Activated CD4-positive, alpha-beta T cell treated with anti-CD3 and anti-CD28 coated beads, Interleukin-2, amount 10 ng/mL, durations not matched to agents 7 days and 5 days (primary cell): ENCODE measurements at regions not wholly inside any gene's neighbourhood (a gene's known extent, or its start where the extent isn't known, plus 50 kb on each side); places are given as distances from the start of the nearest gene placed in this dataset.

Experiments used
- CTCF ChIA-PET: fragments of 350-600 bp; sonication (Branson Sonifier 250); formaldehyde crosslinking; loops from one replicate; lab custom pipeline; 2021; ENCODE audit warnings: antibody characterized with exemption; lab: Charles Lee
- POLR2A ChIA-PET: fragments of 350-600 bp; sonication (Branson Sonifier 250); formaldehyde crosslinking; loops from one replicate; lab custom pipeline; 2021; ENCODE audit warnings: antibody characterized with exemption; lab: Charles Lee
- DNase-seq: peaks from one replicate; pipeline ENCODE4 v3.0.0-alpha.2; 2020
- H3K27ac Mint-ChIP-seq: one replicate; pipeline ENCODE4 v1.8.0; 2021; ENCODE audit warnings: mild to moderate bottlenecking, moderate library complexity, mixed read lengths
- H3K27me3 Mint-ChIP-seq: one replicate; pipeline ENCODE4 v1.8.0; 2021; ENCODE audit warnings: mixed read lengths
- H3K36me3 Mint-ChIP-seq: one replicate; pipeline ENCODE4 v1.8.0; 2021; ENCODE audit warnings: low read depth, mixed read lengths
- H3K4me1 Mint-ChIP-seq: one replicate; pipeline ENCODE4 v1.8.0; 2021; ENCODE audit warnings: mixed read lengths
- H3K4me3 Mint-ChIP-seq: one replicate; pipeline ENCODE4 v1.8.0; 2021; ENCODE audit warnings: mild to moderate bottlenecking, moderate library complexity, mixed read lengths
- H3K9me3 Mint-ChIP-seq: one replicate; pipeline ENCODE4 v1.8.0; 2021; ENCODE audit warnings: mixed read lengths

DNA sequence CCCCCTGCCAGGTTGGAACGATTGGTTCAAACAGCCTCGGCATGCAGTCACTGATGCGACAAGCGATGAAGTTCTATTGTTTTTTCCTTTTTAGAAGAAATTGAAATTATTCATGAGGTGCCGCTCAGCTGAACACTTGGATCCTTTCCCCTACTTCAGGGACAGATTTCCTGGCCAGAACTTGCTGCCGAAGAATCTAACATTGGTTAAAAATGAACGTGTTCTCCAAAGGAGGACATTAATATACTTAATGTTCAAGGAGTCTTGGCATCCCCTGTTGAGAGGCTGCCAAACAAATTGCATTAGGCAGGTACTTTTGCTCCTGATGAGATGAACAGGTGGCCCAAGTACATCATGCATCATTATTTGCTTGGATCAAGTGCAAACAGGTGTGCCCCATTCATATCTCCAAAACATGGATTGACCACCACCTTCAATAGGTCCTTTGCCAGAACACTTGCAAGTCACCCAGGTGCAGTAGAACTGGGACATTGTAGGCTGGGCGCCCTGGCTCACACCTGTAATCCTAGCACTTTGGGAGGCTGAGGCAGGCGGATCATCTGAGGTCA, 437.2 kb downstream of the HAPSTR1 start:
- Mint-ChIP-seq H3K4me3 (no peak overlapping the region), H3K27me3 (no peaks in the 10 kb centered on the region), H3K36me3 (no peaks in the 10 kb centered on the region), H3K27ac (no peak overlapping the region), H3K9me3 (peaks cover 9% of the 10 kb centered on the region), H3K4me1 (no peaks in the 10 kb centered on the region)
- DNase-seq, result no peak
- POLR2A ChIA-PET, result no interaction called here
- CTCF ChIA-PET, result no interaction called here

DNA sequence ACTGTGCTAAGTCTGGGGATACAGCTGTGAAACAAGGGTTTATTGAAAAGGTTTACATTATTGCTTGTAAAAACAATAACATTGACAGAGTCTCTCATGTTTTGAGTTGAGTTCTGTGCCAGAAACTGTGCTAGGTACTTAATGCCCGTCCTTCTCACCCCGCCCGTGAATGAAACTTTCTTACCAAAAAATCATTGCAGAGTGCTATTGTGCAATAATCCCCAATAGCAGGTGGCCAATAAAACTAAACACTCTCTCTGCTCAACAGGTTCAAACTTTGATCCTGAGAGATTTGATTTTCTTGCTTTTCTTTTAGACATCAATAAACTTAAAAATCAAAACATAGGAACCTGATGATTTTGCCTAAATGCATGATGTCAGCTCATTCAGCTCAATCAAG, 441.6 kb downstream of the HAPSTR1 start:
- Mint-ChIP-seq H3K36me3 (no peaks in the 10 kb centered on the region), H3K27ac (no peak overlapping the region), H3K4me1 (no peaks in the 10 kb centered on the region), H3K27me3 (no peaks in the 10 kb centered on the region), H3K4me3 (no peak overlapping the region), H3K9me3 (peaks cover 8% of the 10 kb centered on the region)
- ChIA-PET CTCF (no interaction called here), POLR2A (no interaction called here)
- DNase-seq, result no peak

GRCh38 chr16:9534759-9535158, 443.3 kb downstream of the HAPSTR1 start:
- CTCF ChIA-PET, result no interaction called here
- Mint-ChIP-seq H3K9me3 (peaks cover 8% of the 10 kb centered on the region), H3K4me1 (no peaks in the 10 kb centered on the region), H3K4me3 (no peak overlapping the region), H3K27me3 (no peaks in the 10 kb centered on the region), H3K36me3 (no peaks in the 10 kb centered on the region), H3K27ac (no peak overlapping the region)
- DNase-seq, result no peak
- POLR2A ChIA-PET, result no interaction called here

GRCh38 chr16:9536905-9537304, 445.5 kb downstream of the HAPSTR1 start:
- no peak overlapping the region for H3K27ac Mint-ChIP-seq
- no peaks in the 10 kb centered on the region for H3K27me3 Mint-ChIP-seq
- no peak overlapping the region for H3K4me3 Mint-ChIP-seq
- no peaks in the 10 kb centered on the region for H3K36me3 Mint-ChIP-seq
- H3K9me3 Mint-ChIP-seq, result peaks cover 8% of the 10 kb centered on the region
- H3K4me1 Mint-ChIP-seq, result no peaks in the 10 kb centered on the region
- ChIA-PET POLR2A (no interaction called here), CTCF (no interaction called here)
- no peak for DNase-seq

DNA sequence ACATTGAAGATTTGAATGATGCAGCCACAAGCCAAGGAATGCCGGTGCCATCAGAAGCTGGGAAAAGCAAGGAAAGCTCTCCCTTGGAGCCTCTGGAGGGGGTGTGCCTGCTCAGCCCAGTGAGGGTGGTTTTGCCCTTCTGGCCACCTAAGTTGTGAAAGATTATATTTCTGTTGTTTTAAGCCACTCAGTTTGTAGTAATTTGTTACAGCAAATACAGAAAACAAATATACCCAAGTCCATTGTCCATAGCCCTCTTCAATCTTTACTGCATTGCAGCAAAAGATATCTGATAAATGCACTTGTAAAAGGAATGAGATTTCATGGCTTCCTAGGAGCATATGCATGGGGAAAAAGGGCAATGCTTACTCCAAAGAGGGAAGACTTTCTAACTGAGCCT, 447.9 kb downstream of the HAPSTR1 start:
- H3K4me1 Mint-ChIP-seq, result no peaks in the 10 kb centered on the region
- no peaks in the 10 kb centered on the region for H3K36me3 Mint-ChIP-seq
- DNase-seq, result no peak
- no peak overlapping the region for H3K4me3 Mint-ChIP-seq
- peaks cover 3% of the 10 kb centered on the region for H3K9me3 Mint-ChIP-seq
- POLR2A ChIA-PET, result no interaction called here
- no peaks in the 10 kb centered on the region for H3K27me3 Mint-ChIP-seq
- H3K27ac Mint-ChIP-seq, result no peak overlapping the region
- CTCF ChIA-PET, result no interaction called here

DNA sequence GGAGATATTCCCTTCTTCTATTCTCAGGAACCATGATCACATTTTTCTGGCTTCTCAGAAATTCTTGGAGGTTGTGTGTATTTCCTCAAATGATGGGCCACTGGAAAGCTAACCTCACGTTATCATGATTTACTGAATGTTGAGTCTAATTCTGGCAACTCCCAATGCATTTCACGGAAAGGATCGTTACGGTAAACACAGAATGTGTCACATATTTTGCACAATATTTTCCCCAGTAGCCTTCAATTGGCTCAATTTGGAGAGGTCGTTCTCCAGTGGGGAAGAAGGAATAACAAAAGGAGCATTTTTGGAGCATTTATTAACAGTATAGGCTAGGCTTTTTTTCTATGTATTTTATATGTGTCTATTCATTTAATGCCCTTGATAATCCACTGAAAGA, 450.3 kb downstream of the HAPSTR1 start:
- Mint-ChIP-seq H3K36me3 (no peaks in the 10 kb centered on the region), H3K4me1 (no peaks in the 10 kb centered on the region), H3K27me3 (no peaks in the 10 kb centered on the region), H3K27ac (no peak overlapping the region), H3K9me3 (peaks cover 9% of the 10 kb centered on the region), H3K4me3 (no peak overlapping the region)
- ChIA-PET POLR2A (no interaction called here), CTCF (no interaction called here)
- no peak for DNase-seq

- POLR2A ChIA-PET, result no interaction called here
- no peak for DNase-seq
These were observed 450.8 kb downstream of the HAPSTR1 start for GRCh38 chr16:9542165-9542755.

DNA sequence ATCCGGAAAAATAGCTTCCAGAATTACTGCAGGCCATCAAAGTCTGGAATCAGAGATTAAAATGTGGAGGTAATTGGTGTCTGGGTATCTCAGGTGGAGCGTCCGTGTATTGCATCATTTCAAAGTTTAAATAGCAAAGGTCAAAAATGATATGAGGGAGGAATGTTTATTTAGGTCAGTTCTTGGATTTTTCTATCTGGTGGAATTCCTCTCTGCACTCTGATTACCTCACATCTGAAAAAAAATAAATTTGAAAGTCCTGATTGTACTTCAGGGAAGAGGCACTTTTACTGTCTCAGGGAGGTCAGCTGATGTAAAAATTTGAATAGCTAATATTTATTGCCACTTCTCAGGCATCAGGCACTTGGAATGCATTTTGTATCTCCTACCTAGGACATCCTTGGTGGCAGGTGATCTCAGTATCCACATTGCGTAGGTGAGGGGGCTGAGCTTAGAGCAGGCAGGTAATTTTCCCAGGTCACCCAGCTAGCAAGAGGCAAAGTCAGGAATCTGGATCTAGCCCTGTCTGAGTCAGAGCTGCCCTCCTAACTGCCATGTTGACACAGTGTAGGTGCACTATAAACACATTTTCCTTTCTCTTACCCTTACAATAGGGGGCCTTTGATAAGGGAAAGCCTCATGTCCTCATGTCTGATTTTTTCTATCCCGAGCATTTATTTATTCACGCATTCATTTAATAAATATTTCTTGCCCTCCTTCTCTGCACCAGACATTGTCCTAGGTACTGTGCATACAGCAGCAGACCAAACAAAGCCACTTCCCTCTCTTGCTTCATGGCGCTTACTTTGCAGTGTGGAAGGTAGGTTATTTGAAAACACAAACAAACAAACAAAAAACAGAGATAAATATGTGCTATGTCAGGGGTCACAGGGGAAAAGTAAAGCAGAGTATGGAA, 454.3 kb downstream of the HAPSTR1 start:
- Mint-ChIP-seq H3K36me3 (no peaks in the 10 kb centered on the region), H3K4me3 (no peak overlapping the region), H3K4me1 (no peaks in the 10 kb centered on the region), H3K27ac (no peak overlapping the region), H3K9me3 (peaks cover 6% of the 10 kb centered on the region), H3K27me3 (no peaks in the 10 kb centered on the region)
- POLR2A ChIA-PET, result no interaction called here
- no peak for DNase-seq
- CTCF ChIA-PET, result no interaction called here

More at GRCh38 chr16:9542165-9542755, 450.8 kb downstream of the HAPSTR1 start:
- H3K4me3 Mint-ChIP-seq, result no peak overlapping the region
- peaks cover 9% of the 10 kb centered on the region for H3K9me3 Mint-ChIP-seq
- H3K27me3 Mint-ChIP-seq, result no peaks in the 10 kb centered on the region
- no peak overlapping the region for H3K27ac Mint-ChIP-seq
- no peaks in the 10 kb centered on the region for H3K4me1 Mint-ChIP-seq
- CTCF ChIA-PET, result no interaction called here
- H3K36me3 Mint-ChIP-seq, result no peaks in the 10 kb centered on the region

GRCh38 chr16:9546438-9546786, 455.0 kb downstream of the HAPSTR1 start:
- H3K27me3 Mint-ChIP-seq, result no peaks in the 10 kb centered on the region
- POLR2A ChIA-PET, result no interaction called here
- no peak overlapping the region for H3K27ac Mint-ChIP-seq
- H3K9me3 Mint-ChIP-seq, result peaks cover 6% of the 10 kb centered on the region
- no peaks in the 10 kb centered on the region for H3K36me3 Mint-ChIP-seq
- CTCF ChIA-PET, result no interaction called here
- H3K4me3 Mint-ChIP-seq, result no peak overlapping the region
- DNase-seq, result no peak
- no peaks in the 10 kb centered on the region for H3K4me1 Mint-ChIP-seq

GRCh38 chr16:9549487-9549886, 458.0 kb downstream of the HAPSTR1 start:
- H3K27ac Mint-ChIP-seq, result no peak overlapping the region
- no peak overlapping the region for H3K4me3 Mint-ChIP-seq
- H3K27me3 Mint-ChIP-seq, result no peaks in the 10 kb centered on the region
- H3K9me3 Mint-ChIP-seq, result peaks cover 10% of the 10 kb centered on the region
- no peaks in the 10 kb centered on the region for H3K4me1 Mint-ChIP-seq
- ChIA-PET POLR2A (no interaction called here), CTCF (no interaction called here)
- no peaks in the 10 kb centered on the region for H3K36me3 Mint-ChIP-seq
- DNase-seq, result no peak

GRCh38 chr16:9555051-9555450, 463.6 kb downstream of the HAPSTR1 start:
- no peaks in the 10 kb centered on the region for H3K27me3 Mint-ChIP-seq
- ChIA-PET CTCF (no interaction called here), POLR2A (no interaction called here)
- DNase-seq, result no peak
- no peak overlapping the region for H3K27ac Mint-ChIP-seq
- peaks cover 6% of the 10 kb centered on the region for H3K9me3 Mint-ChIP-seq
- H3K4me1 Mint-ChIP-seq, result no peaks in the 10 kb centered on the region
- no peak overlapping the region for H3K4me3 Mint-ChIP-seq
- no peaks in the 10 kb centered on the region for H3K36me3 Mint-ChIP-seq

- Mint-ChIP-seq H3K9me3 (peaks cover 6% of the 10 kb centered on the region), H3K4me3 (no peak overlapping the region), H3K27ac (no peak overlapping the region), H3K36me3 (no peaks in the 10 kb centered on the region), H3K27me3 (no peaks in the 10 kb centered on the region), H3K4me1 (no peaks in the 10 kb centered on the region)
- CTCF ChIA-PET, result no interaction called here
- POLR2A ChIA-PET, result no interaction called here
- DNase-seq, result no peak
These were observed 465.7 kb downstream of the HAPSTR1 start for GRCh38 chr16:9556949-9557665.

GRCh38 chr16:9557713-9558112, 466.3 kb downstream of the HAPSTR1 start:
- CTCF ChIA-PET, result no interaction called here

More at GRCh38 chr16:9557713-9558112, 466.3 kb downstream of the HAPSTR1 start:
- Mint-ChIP-seq H3K36me3 (no peaks in the 10 kb centered on the region), H3K27ac (no peak overlapping the region), H3K4me3 (no peak overlapping the region), H3K4me1 (no peaks in the 10 kb centered on the region), H3K9me3 (peaks cover 6% of the 10 kb centered on the region), H3K27me3 (no peaks in the 10 kb centered on the region)
- no peak for DNase-seq
- POLR2A ChIA-PET, result no interaction called here
